NCI-H446 treated with DMSO at 0.1 percent for 48 hours (cell line): ENCODE measurements at regions not wholly inside any gene's neighbourhood (a gene's known extent, or its start where the extent isn't known, plus 50 kb on each side); places are given as distances from the start of the nearest gene placed in this dataset.
"Not testable (repeated sequence)": the region's sequence is repeated elsewhere in the genome, so short reads cannot be mapped to it uniquely, and the experiment has no call there.

Experiments
- DNase-seq: peaks from one replicate; lab custom pipeline; 2025; lab: John Stamatoyannopoulos, UW

DNA sequence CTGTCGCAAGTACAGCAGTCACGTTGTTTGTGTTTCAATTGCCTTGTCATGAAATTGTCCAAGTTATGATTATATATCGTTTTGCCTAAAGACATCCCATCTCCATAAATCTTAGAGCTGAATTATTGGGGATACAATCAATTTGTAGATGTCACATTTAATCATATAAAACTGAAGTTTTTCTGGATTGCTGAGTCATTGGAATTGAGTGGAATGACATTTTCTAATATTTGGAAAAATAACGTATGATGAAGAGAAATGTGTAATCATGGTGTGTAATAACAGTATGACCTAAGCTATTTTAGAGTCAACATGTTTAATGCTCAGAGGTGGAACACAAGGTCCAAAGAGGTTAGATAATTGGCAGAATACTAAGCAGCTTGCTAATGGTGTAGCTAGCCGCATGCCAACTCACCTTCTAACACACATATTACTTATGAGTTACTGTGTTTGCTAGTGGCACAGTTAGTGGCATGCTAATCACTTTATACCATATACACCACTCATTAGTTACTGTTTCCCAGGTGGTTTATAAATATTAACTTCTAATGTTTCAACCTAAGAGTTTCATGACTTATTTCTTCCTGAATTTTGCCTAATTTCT is 473.1 kb upstream of the GRAMD2B start:
- DNase-seq, result no peak

DNA sequence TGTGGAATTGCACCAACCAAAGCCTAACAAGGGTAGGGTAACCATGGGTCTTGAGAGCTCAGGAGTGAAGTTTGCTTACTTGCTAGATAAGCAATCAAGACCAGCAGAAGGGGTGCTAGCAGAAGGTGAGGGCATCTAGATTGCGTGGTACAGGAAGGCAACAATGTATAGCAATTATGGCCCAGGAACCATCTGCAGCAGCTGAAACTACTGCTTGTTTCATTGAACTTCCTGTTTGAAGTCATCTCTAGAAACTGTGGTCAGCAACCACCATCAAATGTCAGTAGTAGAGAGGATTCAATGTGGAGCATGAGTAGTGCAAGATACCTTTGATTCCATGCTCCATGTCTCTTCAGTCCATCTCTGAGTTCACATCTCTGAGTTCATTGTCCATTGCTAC is 462.1 kb upstream of the GRAMD2B start:
- no peak for DNase-seq

DNA sequence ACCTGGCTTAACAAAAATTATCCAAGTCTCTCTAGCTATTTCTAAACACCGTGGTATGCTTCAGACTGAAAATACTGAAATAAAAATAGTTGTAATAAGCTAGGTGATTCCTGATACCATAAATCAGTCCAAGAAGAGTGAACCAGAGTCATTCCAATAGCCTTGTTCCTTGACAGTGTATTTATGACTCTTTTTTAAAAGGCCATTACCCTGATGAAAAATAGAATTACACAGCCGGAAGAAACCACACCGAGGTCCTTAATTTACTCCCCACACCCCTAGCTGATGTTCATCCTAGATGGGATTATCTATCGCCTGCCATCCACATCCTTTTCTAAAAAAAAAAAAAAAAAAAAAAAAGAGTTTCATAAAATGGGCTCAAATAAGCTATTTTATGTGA is 457.6 kb upstream of the GRAMD2B start:
- no peak for DNase-seq

DNA sequence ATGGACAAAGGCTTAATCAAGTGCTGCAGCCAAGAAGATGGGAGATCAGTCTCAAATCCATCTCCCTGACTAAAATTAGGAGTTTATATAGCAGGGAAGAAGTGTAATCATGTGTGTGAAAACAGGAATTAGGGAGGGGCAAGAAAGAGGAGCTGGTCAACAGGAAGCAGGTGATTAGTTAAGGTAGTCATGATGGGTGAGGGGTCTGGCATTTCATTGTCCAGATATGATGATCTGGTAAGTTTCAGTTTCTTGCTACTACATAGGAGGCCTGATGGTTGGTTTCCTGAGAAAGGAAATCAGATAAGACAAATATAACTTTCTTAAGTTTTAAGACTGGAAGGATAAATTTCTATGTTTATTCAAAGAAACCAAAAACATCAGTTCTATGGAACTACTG is 455.6 kb upstream of the GRAMD2B start:
- DNase-seq, result no peak

DNA sequence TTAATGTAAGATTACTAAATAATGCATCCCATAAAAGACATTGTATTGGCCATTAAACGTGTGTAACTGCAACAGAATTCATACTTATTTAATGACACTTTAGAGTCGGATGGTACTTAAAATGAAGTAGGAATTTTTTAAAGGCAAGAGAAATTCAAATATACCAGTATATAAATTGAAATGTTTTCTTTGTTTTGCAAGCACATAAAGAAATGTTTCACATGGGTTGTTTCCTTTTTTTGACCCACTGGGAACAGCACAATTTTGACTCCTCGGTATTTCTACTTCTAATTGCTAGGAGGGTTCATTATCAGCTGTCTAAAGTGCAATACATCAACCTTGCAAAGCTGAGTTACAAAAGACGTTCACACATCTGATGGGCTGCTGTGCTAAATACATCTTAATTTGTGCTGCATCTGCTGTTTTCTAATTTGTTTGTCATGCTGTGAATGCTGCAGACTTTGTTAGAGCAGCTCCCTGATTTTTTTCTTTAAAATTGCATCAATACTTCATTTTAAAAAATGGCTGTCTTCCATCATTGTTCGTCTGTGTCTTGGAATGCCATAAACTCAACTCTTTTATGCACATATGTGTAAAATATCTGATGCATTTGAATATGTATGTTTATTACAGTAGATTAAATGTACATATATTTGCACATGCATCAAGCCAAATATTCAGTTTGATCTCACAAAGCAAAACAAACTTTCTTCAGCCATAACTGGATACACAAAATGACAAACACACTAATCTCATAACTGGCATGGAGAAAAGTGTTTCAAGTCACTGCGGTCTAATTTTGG is 454.0 kb upstream of the GRAMD2B start:
- no peak for DNase-seq

DNA sequence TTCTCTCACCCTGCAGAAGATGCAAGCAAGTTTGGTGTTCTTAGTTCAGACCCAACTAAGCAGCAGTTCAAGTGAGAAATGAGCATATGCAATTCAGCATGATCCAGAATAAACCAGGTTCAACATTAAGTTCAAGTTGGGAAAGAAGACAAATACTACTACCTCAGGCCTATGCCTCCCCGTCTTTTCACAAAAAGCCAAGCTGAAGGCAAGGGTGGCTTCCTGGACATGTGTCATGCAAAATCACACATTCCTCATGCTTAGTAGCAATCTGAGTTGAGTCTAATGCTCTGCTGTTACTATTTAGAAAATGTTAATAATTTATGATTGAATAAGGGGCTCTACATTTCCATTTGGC is 453.4 kb upstream of the GRAMD2B start:
- no peak for DNase-seq

DNA sequence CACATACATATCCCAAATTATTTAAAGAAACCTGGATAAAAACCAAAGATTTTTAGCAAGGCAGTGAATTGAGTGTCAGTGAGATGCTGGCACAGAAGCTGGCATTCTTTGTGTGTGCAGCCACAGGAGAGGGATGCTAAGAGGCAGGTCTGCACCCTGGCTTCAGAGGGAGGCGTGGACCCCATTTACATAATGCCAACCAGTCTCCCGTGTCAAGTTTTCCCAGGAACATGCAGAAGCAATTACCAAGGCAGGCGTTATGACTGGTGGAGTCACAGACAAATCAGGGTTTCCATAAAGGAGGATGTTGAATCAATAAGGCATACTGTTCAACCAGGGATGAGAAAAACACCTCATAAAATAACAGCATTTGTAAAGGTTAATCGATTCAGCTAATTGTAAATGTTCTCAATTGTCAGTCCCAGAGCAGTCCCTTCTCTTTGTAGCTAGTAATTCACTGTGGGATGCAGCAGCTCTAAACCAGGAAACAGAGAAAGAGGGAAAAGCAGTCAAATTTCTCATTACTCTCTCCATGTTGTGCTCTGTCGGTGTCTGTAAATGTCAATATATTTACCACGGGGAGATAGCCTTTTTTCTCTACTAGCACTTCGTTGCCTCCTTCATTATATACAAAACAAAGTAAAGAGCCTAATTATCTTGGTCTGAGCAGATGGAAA is 452.4 kb upstream of the GRAMD2B start:
- no peak for DNase-seq

DNA sequence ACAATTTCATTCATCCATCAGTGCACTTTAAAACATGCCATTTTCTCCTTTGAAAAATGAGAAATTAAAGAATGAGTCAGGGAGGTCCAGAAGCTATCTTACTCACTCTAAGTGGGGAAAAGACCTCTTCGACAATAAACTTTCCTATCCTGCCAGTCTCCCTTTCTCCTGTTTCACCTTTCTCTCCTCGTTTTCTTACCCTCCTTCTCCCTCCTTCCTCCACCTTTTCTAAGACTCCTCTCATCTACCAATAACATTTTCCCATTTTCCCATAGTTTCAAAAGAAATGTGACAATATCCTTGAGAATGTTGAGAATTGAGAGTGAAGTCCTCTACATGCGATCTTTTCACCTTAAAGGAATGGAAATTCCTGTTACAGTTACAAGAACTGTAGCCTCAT is 450.5 kb upstream of the GRAMD2B start:
- DNase-seq, result no peak

DNA sequence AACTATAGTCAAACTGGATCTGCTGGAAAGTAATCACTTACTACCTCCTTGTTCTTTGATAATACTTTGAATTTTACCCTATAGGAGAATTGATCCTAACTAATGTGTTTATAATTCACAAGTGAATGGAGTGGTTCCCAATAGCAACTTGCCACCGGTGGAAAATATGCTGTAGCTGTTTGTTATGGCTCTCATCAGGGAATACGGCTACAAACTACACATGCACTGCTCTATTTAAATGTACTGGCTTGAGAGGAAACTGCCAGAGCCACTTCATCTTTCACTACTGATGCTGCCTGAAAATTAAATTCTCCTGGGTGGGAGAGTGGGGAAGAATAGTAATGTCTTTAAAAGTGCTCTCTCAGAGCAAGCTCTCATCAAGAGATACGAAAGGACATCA is 448.5 kb upstream of the GRAMD2B start:
- no peak for DNase-seq

DNA sequence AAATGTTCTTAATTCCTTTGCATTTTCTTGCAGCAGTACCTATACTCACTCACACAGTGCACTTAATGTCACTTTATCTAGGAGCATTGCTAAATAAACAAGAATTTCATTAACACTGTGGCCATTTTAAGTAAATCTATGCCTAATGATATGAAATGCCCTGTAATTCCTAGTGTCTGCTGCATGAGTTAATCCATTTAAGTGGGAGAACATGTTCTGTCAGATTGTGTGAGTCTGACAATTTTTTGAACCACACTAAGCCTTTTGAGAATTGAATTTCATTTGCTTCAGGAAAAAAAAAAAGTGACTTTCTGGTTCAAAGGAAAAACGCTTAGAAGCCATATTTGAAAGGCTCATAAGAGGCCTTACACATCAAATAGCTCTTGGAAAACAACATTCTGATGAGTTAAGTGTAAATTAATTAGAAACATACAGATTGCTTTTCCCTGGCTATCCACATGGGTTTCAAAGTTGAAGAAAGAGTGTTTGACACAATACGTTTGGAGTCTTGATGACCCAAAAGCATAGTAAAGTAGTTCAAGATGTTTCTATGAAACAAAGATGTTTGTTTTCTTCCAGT is 446.7 kb upstream of the GRAMD2B start:
- DNase-seq, result no peak

DNA sequence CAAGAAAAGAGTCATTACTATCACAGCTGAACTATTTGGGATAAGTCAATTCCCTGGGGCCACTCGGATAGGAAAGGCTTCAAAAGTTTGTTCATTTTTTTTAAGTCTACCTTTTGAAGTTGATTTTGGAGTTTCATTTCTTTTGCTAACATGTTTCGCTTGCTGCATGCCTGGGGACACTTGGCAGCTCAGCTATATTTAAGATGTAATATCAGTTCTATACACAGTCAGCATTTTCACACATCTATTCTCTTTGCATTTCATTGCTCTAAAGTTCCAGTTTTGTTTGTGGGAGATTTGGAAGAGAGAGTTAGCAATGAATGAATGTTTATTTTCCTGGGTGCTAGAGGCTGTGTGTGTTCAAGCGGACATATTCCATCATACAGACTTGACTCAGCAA is 445.2 kb upstream of the GRAMD2B start:
- DNase-seq, result no peak

DNA sequence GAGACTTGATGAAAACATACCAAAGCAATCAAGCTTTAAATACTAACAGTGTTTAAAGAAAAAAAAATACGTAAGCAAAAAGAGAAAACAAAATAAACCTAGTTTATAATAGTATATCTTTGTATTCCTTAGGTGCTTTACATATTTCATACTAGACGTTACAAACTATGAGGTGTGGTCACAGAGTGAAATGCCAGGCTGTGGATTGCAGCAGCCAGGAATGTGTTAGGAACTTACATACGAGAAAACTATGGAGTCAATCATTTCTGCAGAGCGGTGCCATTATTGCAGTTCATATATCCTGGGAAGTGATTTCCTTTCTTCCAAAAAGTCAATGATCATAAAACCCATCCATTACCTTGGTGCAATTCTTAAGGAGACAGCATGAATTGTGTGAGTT is 443.6 kb upstream of the GRAMD2B start:
- DNase-seq, result no peak

DNA sequence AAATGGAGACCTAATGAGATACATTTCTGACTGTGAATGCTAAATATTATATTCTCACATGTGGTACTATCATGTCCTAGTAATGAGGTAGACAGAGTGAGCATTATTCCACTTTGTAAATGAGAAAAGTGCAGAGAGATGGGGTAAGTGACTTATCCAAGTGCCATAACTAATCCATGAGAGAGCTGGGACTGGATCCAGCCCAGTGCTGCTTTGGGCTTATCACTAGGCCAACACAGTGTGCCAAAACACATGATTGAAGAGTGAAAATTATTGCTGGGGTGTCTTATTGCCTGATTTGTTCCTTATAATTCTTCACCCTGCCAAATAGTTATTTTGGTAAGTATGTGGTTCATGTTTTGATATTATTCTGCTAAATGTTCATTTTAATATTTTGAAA is 442.2 kb upstream of the GRAMD2B start:
- peak; percentile 13 for DNase-seq

DNA sequence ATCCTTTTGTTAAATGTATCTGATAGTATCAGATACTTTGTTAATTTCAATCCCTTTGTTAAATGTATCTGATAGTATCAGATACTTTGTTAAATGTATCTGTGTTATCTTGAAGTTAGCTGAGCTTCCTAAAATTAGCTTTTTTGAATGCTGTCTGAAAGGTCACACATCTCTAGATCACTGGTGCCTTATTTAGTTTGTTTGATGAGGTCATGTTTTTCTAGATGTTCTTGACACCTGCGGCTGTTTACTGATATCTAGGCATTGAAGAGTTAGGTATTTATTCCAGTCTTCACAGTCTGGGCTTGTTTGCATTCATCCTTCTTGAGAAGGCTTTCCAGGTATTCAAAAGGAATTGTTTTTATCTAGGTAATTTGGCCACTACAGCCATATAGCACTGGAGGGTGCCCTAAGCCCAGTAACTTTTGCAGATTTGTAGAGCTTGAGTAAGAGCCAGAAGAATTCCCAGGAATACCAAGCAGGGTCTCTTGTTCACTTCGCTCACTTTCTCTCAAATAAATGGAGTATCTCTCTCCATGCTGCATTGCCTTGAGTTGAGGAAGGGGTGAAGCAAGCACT is 435.4 kb upstream of the GRAMD2B start:
- DNase-seq, result no peak

DNA sequence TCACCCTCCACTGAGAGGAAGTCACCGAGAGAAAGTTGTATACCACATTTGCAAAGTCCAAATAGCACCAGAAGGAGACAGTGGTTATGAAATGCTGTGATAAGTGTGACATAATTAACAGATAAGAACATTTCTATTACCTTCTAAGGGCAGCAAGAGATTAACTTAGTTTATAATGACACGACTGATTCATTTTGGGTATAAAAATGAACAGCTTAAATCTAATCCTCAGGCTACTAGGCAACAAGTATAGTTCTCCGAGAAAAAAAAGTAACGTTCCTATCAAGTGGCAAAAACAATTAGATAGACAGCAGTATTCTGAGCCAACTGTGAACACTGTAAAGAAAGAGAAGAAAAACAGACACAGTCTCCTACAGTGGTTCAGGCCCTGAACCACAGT is 431.2 kb upstream of the GRAMD2B start:
- no peak for DNase-seq

DNA sequence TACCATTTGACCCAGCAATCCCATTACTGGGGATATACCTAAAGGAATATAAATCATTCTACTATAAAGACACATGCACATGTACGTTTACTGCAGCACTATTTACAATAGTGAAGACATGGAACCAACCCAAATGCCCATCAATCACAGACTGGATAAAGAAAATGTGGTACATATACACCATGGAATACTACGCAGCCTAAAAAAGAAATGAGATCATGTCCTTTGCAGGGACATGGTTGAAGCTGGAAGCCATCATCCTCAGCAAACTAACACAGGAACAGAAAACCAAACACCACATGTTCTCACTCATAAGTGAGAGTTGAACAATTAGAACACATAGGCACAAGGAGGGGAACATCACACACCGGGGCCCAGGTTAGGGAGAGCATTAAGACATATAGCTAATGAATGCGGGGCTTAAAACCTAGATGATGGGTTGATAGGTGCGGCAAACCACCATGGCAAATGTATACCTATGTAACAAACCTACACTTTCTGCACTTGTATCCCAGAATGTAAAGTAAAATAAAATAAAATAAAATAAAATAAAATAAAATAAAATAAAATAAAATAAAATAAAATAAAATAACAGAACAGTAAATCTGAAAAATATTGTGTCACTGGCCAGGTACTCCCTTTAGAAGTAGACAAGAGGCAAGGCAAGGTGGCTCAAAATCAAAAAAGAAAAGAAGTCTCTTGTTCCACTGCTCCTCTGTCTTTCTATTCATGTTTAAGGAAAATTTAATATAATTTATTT is 423.8 kb upstream of the GRAMD2B start:
- DNase-seq, result not testable (repeated sequence)

DNA sequence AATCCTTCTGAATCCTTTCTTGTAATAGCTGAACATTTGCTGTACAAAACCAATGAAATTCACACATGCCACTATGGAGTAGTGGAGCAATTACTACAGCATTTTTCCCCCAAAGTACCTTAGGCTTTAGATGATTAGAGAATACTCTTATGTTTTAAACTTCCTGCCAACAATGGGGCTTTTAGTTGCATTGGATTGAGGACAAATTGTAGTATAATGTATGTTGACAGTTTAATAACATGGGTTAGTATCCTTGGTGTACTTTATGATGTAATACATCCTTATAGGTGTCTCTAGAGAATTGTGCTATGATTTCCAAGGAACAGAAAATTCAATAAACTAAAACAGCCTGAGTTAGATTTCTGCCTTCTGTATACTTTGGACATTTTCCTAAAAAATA is 422.7 kb upstream of the GRAMD2B start:
- DNase-seq, result no peak

DNA sequence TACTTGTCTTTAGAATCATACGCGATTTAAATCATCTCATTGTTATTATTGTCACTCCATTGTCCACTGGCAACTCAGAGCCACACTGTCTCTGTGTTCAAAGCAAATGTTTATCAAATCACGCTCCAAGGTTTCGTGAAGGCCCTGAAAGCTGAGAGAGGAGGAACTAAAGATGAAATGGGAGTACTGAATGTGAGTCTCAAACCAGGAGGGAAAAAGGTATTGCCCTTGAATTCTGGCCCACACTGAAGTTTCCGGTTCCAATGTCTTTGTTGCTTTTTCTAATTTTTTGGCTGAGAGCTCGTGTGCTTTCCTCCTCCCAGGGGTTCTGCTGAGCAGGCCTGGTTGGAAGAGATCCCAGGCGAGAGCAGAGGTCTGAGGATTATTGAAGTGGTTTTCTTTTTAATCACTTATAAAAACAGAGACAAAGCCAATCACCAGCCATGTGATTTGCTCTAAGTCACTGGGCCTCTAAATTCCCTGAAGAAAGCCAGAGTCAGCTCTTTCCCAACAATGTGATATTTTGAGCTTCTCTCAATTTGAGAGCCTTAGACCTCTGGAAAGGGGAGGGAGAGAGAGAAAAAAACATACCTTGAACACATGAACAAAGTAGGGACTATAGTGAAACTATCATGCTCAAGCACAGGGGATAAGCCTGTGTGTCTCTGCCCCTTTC is 420.8 kb upstream of the GRAMD2B start:
- DNase-seq, result peak; percentile 92

DNA sequence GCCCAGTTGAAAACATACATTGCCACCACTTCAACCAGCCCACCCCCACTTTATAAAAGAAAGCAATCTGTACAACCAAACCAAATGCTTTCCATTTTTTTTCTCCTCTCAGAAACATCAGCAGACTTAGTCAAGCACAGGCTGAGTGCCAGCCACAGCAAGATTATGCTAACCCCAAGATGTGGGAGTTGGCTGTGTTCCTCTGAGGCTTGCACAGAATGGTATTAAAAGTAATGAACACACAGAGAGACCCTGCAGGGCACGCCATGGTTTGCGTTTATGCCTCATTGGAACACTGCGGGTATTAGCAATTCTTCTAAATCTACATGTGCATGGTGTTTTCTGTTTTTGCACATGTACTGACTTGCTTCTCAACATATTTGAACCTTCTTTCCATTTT is 419.9 kb upstream of the GRAMD2B start:
- peak; percentile 91 for DNase-seq

DNA sequence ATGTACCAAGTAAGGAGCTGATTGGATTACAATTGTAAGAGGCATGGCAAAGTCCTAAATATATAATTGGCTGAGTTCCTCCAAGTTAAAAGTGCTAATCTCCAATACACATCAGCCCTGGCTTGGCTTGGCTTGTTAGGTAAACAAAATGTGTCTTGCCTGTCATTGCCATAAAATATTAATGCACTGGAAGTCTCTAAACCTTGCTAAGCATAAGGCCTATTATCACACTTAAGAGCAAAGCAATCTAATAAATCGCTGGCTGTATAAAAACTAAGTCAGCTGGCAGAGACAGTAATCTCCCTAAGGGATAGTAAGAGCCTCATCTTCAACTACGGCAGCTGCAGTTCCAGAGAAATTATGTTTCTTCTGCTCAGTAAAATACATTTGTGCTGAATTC is 418.6 kb upstream of the GRAMD2B start:
- peak; percentile 95 for DNase-seq

DNA sequence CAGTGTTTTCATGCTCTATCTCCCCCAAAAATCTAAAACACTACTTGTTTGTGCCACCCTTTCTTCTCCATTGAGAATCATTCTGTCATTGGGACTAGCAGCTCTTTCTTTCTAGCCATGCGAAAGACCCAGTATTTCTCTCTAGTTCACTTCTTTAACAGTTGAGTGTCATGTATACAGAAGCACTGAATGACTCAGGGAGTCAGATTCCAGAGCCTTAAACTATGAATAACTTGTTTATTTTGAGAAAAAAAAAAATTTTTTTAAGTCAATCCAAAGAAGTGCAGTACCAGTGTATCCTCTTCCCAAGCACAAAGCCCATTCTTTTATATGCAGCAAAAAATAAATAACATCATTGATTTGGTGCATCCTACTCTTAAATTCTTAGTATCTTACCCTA is 415.4 kb upstream of the GRAMD2B start:
- no peak for DNase-seq
